IMR-90 (cell line): ENCODE measurements at regions not wholly inside any gene's neighbourhood (a gene's known extent, or its start where the extent isn't known, plus 50 kb on each side); places are given as distances from the start of the nearest gene placed in this dataset.

Experiments used
- ATAC-seq: fragments of 200-7000 bp; cut with Tn5 transposase; 2 replicates; pipeline ENCODE4 v1.9.1; 2020; ENCODE audit warnings: low read depth, mild to moderate bottlenecking, moderate library complexity
- BruUV-seq: library from RNA; stranded (reverse); fragments of 400-500 nt; replicated peaks from 2 replicates; lab custom pipeline; 2021; lab: Mats Ljungman, UMichigan
- CTCF ChIA-PET: fragments of 300-600 bp; formaldehyde crosslinking; extraction: SDS; loops from one replicate; lab custom pipeline; 2021; ENCODE audit warnings: antibody characterized with exemption; lab: Yijun Ruan, JAX
- POLR2A ChIA-PET: fragments of 300-600 bp; sonication (Branson Sonifier 250); formaldehyde crosslinking; loops from one replicate; lab custom pipeline; 2022; ENCODE audit warnings: antibody characterized with exemption; ENCODE audit not compliant: unreplicated experiment; lab: Charles Lee
- DNase-seq: peaks from one replicate; pipeline ENCODE4 v3.0.0; 2013
- H2AFZ ChIP-seq: replicated peaks from 2 replicates; pipeline ENCODE3; 2013; ENCODE audit warnings: low read length, mild to moderate bottlenecking; ENCODE audit not compliant: poor library complexity
- H2AK5ac ChIP-seq: 2 replicates; pipeline ENCODE4 v1.6.1; 2013; ENCODE audit warnings: low read depth, low read length, inconsistent platforms
- H2AK9ac ChIP-seq: replicated peaks from 2 replicates; pipeline ENCODE3; 2013; ENCODE audit warnings: mild to moderate bottlenecking, low read depth, low read length, moderate library complexity; ENCODE audit not compliant: poor library complexity
- H2BK120ac ChIP-seq: 2 replicates; pipeline ENCODE4 v1.6.1; 2013; ENCODE audit warnings: low read depth, low read length, inconsistent platforms
- H2BK15ac ChIP-seq: 3 replicates; pipeline ENCODE4 v1.6.1; 2013; ENCODE audit warnings: low read depth, low read length, inconsistent platforms
- H2BK20ac ChIP-seq: 2 replicates; pipeline ENCODE4 v1.6.1; 2013; ENCODE audit warnings: low read depth, mild to moderate bottlenecking, inconsistent platforms, low read length, moderate library complexity
- H2BK5ac ChIP-seq: 2 replicates; pipeline ENCODE4 v1.6.1; 2013; ENCODE audit warnings: mild to moderate bottlenecking, low read depth, low read length, inconsistent platforms; ENCODE audit not compliant: poor library complexity, severe bottlenecking
- H3K14ac ChIP-seq: replicated peaks from 2 replicates; pipeline ENCODE4 v1.6.1; 2013; ENCODE audit warnings: low read depth, low read length, inconsistent platforms
- H3K18ac ChIP-seq: 2 replicates; pipeline ENCODE4 v1.6.1; 2013; ENCODE audit warnings: low read depth, low read length, control low read depth
- H3K23ac ChIP-seq: 2 replicates; pipeline ENCODE4 v1.6.1; 2013; ENCODE audit warnings: low read depth, low read length, inconsistent platforms
- H3K27ac ChIP-seq: 2 replicates; pipeline ENCODE4 v1.5.1; 2013; ENCODE audit warnings: mild to moderate bottlenecking, control low read depth, low read length; ENCODE audit not compliant: insufficient read depth
- H3K27me3 ChIP-seq: 2 replicates; pipeline ENCODE4 v1.6.1; 2013; ENCODE audit warnings: low read length; ENCODE audit not compliant: control insufficient read depth, insufficient read depth
- H3K36me3 ChIP-seq: 2 replicates; pipeline ENCODE4 v1.6.1; 2013; ENCODE audit warnings: low read length, mixed read lengths; ENCODE audit not compliant: control insufficient read depth, insufficient read depth
- H3K4ac ChIP-seq: 2 replicates; pipeline ENCODE4 v1.6.1; 2013; ENCODE audit warnings: low read depth, low read length, inconsistent platforms
- H3K4me1 ChIP-seq: 2 replicates; pipeline ENCODE4 v1.6.1; 2013; ENCODE audit warnings: low read length, mixed read lengths; ENCODE audit not compliant: control insufficient read depth, insufficient read depth
- H3K4me2 ChIP-seq: 2 replicates; pipeline ENCODE4 v1.6.1; 2013; ENCODE audit warnings: low read depth, mild to moderate bottlenecking, control low read depth, low read length, moderate library complexity
- H3K4me3 ChIP-seq: 2 replicates; pipeline ENCODE4 v1.5.1; 2013; ENCODE audit warnings: low read depth, mild to moderate bottlenecking, control low read depth, low read length, moderate library complexity; ENCODE audit not compliant: insufficient read depth
- H3K56ac ChIP-seq: 2 replicates; pipeline ENCODE4 v1.6.1; 2013; ENCODE audit warnings: low read length, inconsistent platforms; ENCODE audit not compliant: insufficient read depth; ENCODE audit errors: extremely low read depth
- H3K79me1 ChIP-seq, 2 experiments: 2 replicates each; pipeline ENCODE4 v1.6.1; 2013; ENCODE audit warnings: low read length in 2 of 2, inconsistent platforms in 1 of 2, low read depth in 1 of 2
- H3K9ac ChIP-seq: 2 replicates; pipeline ENCODE4 v1.6.1; 2013; ENCODE audit warnings: low read depth, low read length, control low read depth
- H3K9me1 ChIP-seq: 2 replicates; pipeline ENCODE4 v1.6.1; 2013; ENCODE audit warnings: low read length, inconsistent platforms; ENCODE audit not compliant: insufficient read depth
- H3K9me3 ChIP-seq: 2 replicates; pipeline ENCODE4 v1.6.1; 2013; ENCODE audit warnings: low read length; ENCODE audit not compliant: control insufficient read depth, insufficient read depth
- H4K20me1 ChIP-seq: 2 replicates; pipeline ENCODE4 v1.6.1; 2013; ENCODE audit warnings: low read length, inconsistent platforms; ENCODE audit not compliant: insufficient read depth
- H4K5ac ChIP-seq: 2 replicates; pipeline ENCODE4 v1.6.1; 2013; ENCODE audit warnings: mild to moderate bottlenecking, low read depth, low read length, control low read depth
- H4K8ac ChIP-seq, 2 experiments: 2 replicates each; pipeline ENCODE4 v1.6.1; 2013; ENCODE audit warnings: low read depth in 2 of 2, low read length in 2 of 2, control low read depth in 1 of 2, inconsistent platforms in 1 of 2
- H4K91ac ChIP-seq: 2 replicates; pipeline ENCODE4 v1.6.1; 2013; ENCODE audit warnings: low read depth, low read length, inconsistent platforms; ENCODE audit not compliant: insufficient read depth
- FOS ChIP-seq: fragments of 150-350 bp; IDR thresholded peaks from 2 replicates; pipeline ENCODE4 v1.6.1; 2016; ENCODE audit warnings: low read depth, low read length
- NFE2L2 ChIP-seq: fragments of 150-350 bp; IDR thresholded peaks from 2 replicates; pipeline ENCODE4 v1.6.1; 2016; ENCODE audit warnings: low read depth, mild to moderate bottlenecking, low read length
- POLR2A ChIP-seq: IDR thresholded peaks from 2 replicates; pipeline ENCODE4 v1.6.1; 2012; ENCODE audit warnings: mild to moderate bottlenecking, low read depth, low read length
- RAD21 ChIP-seq: IDR thresholded peaks from 2 replicates; pipeline ENCODE4 v1.6.1; 2012; ENCODE audit warnings: low read length, improper control_type of control experiment
- RFX5 ChIP-seq: IDR thresholded peaks from 2 replicates; pipeline ENCODE4 v1.8.0; 2012; ENCODE audit warnings: low read depth, mild to moderate bottlenecking, low read length, moderate library complexity
- WGBS, 2 experiments: methylation state at CpG; one replicate each; pipeline versions ENCODE4 v1.1.5 to v1.1.7; 2013; ENCODE audit warnings: missing lambda C conversion rate in 2 of 2; ENCODE audit not compliant: insufficient read length in 1 of 2; ENCODE audit errors: extremely low coverage in 2 of 2; 5-methylcytosine and 5-hydroxymethylcytosine counted together
- dilution Hi-C: fragments of 300-500 bp; cut with HindIII; formaldehyde crosslinking; loops from one replicate; pipeline ENCODE4 v1.14.3; 2018; ENCODE audit warnings: low sequenced_read_pairs; ENCODE audit not compliant: unreplicated experiment
- in situ Hi-C: fragments of 300-500 bp; cut with MboI; formaldehyde crosslinking; loops from 3 replicates; pipeline ENCODE4 v1.14.3; 2019; ENCODE audit warnings: low sequenced_read_pairs, inconsistent platforms, mixed read lengths
- intact Hi-C: fragments of 100-400 bp; cut with micrococcal nuclease; formaldehyde crosslinking; loops from 2 replicates; pipeline ENCODE4 v1.10.0; 2022
- TF ChIP-seq, protein P1 (sequence below): fragments of 150-350 bp; IDR thresholded peaks from 2 replicates; pipeline ENCODE4 v1.6.1; 2017; ENCODE audit warnings: mild to moderate bottlenecking, antibody characterized with exemption, low read length, low read depth
- TF ChIP-seq, protein P2 (sequence below): conservative IDR thresholded peaks from 2 replicates; pipeline ENCODE4 v1.5.1; 2012; ENCODE audit warnings: mild to moderate bottlenecking, low read depth, low read length, improper control_type of control experiment

DNA sequence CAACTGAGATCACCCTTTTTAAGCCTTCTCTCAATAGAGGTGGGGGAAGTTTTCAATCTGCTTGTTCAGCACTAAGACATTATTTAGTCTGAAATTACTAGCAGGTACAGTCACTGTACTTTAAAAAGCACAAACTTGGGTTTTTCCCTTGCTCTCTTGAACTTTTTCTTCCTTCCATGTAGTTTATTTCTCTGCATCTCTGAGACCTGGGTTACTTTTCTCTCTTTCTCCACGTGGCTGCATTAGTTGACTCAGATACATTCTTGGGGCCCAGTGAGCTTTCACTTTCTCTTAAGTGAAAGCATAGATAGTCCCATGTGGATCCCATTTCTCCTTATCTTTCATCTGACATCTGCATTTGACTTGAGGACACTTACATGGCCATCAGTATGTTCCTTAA, 433.9 kb upstream of the MAP3K7 start:
- H3K9ac ChIP-seq, result no peak overlapping the region
- POLR2A ChIA-PET, result no interaction called here
- H3K56ac ChIP-seq, result no peak overlapping the region
- H3K27ac ChIP-seq, result no peak overlapping the region
- no peak overlapping the region for H2AK5ac ChIP-seq
- BruUV-seq, result no TSS peak
- no peak overlapping the region for H2AK9ac ChIP-seq
- H3K36me3 ChIP-seq, result no peaks in the 10 kb centered on the region
- H2BK120ac ChIP-seq, result no peak overlapping the region
- no peak overlapping the region for H3K4me3 ChIP-seq
- H3K4me1 ChIP-seq, result no peaks in the 10 kb centered on the region
- no peak overlapping the region for H2BK5ac ChIP-seq
- H4K5ac ChIP-seq, result no peak overlapping the region
- no peak overlapping the region for H3K23ac ChIP-seq
- dilution Hi-C loops (no loop called here), intact Hi-C loops (no loop called here), in situ Hi-C loops (no loop called here)
- no peak overlapping the region for H4K91ac ChIP-seq
- H3K4me2 ChIP-seq, result no peak overlapping the region
- H2AFZ ChIP-seq, result no peak overlapping the region
- H3K4ac ChIP-seq, result no peak overlapping the region
- ATAC-seq (no peak), DNase-seq (no peak)
- no peak overlapping the region for H3K18ac ChIP-seq
- no peaks in the 10 kb centered on the region for H3K9me3 ChIP-seq
- no peak for TF ChIP-seq RFX5
- TF ChIP-seq NFE2L2, result no peak
- TF ChIP-seq, protein P1, sequence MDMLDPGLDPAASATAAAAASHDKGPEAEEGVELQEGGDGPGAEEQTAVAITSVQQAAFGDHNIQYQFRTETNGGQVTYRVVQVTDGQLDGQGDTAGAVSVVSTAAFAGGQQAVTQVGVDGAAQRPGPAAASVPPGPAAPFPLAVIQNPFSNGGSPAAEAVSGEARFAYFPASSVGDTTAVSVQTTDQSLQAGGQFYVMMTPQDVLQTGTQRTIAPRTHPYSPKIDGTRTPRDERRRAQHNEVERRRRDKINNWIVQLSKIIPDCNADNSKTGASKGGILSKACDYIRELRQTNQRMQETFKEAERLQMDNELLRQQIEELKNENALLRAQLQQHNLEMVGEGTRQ, result no peak
- no peak for TF ChIP-seq RAD21
- no peak for TF ChIP-seq FOS
- TF ChIP-seq, protein P2, sequence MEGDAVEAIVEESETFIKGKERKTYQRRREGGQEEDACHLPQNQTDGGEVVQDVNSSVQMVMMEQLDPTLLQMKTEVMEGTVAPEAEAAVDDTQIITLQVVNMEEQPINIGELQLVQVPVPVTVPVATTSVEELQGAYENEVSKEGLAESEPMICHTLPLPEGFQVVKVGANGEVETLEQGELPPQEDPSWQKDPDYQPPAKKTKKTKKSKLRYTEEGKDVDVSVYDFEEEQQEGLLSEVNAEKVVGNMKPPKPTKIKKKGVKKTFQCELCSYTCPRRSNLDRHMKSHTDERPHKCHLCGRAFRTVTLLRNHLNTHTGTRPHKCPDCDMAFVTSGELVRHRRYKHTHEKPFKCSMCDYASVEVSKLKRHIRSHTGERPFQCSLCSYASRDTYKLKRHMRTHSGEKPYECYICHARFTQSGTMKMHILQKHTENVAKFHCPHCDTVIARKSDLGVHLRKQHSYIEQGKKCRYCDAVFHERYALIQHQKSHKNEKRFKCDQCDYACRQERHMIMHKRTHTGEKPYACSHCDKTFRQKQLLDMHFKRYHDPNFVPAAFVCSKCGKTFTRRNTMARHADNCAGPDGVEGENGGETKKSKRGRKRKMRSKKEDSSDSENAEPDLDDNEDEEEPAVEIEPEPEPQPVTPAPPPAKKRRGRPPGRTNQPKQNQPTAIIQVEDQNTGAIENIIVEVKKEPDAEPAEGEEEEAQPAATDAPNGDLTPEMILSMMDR, result no peak
- TF ChIP-seq POLR2A, result no peak
- no peak overlapping the region for H2BK20ac ChIP-seq
- CTCF ChIA-PET, result no interaction called here
- H3K9me1 ChIP-seq, result no peaks in the 10 kb centered on the region
- H3K14ac ChIP-seq, result no peak overlapping the region
- no peak overlapping the region for H2BK15ac ChIP-seq
- no peaks in the 10 kb centered on the region for H4K20me1 ChIP-seq
- H3K27me3 ChIP-seq, result no peaks in the 10 kb centered on the region
- no peak overlapping the region for H4K8ac ChIP-seq
- H3K79me1 ChIP-seq, result no peaks in the 10 kb centered on the region
- WGBS, 2 experiments, result no CpG with 5 or more reads among the region's 1 CpG
